ENCODE measurements at regions not wholly inside any gene's neighbourhood (a gene's known extent, or its start where the extent isn't known, plus 50 kb on each side); places are given as distances from the start of the nearest gene placed in this dataset.

- no peak for DNase-seq
These were observed 240.2 kb upstream of the BRINP1 start for GRCh38 chr9:119609277-119609971.

GRCh38 chr9:119601632-119602031 is 232.4 kb upstream of the BRINP1 start:
- DNase-seq = no peak

- no peak for DNase-seq
These were observed 228.3 kb upstream of the BRINP1 start for GRCh38 chr9:119597499-119597898.

- DNase-seq = no peak
These were observed 227.5 kb upstream of the BRINP1 start for GRCh38 chr9:119596703-119597102.

- peak in 1 of 2 experiments; percentile 28 for DNase-seq
These were observed 219.9 kb upstream of the BRINP1 start for GRCh38 chr9:119588874-119589744.

GRCh38 chr9:119577881-119578280 is 208.6 kb upstream of the BRINP1 start:
- DNase-seq = no peak

- no peak for DNase-seq
These were observed 190.8 kb upstream of the BRINP1 start for GRCh38 chr9:119559986-119560385.

GRCh38 chr9:119559056-119559455 is 189.8 kb upstream of the BRINP1 start:
- DNase-seq = no peak

- DNase-seq = peak; percentile 82 to 88
These were observed 187.1 kb upstream of the BRINP1 start for GRCh38 chr9:119556129-119556875.

- no peak for DNase-seq
These were observed 175.3 kb upstream of the BRINP1 start for GRCh38 chr9:119544492-119544891.

GRCh38 chr9:119537138-119537537 is 167.9 kb upstream of the BRINP1 start:
- DNase-seq = no peak

- no peak for DNase-seq
These were observed 164.3 kb upstream of the BRINP1 start for GRCh38 chr9:119533504-119533903.

GRCh38 chr9:119526698-119527097 is 157.5 kb upstream of the BRINP1 start:
- DNase-seq = no peak

- DNase-seq = no peak
These were observed 154.3 kb upstream of the BRINP1 start for GRCh38 chr9:119523508-119523907.

- DNase-seq = no peak
These were observed 153.1 kb upstream of the BRINP1 start for GRCh38 chr9:119522381-119522780.

- DNase-seq = no peak
These were observed 140.2 kb upstream of the BRINP1 start for GRCh38 chr9:119509291-119509905.

- DNase-seq = no peak
These were observed 132.1 kb upstream of the BRINP1 start for GRCh38 chr9:119501374-119501773.

GRCh38 chr9:119500072-119500771 is 131.0 kb upstream of the BRINP1 start:
- no peak for DNase-seq

- DNase-seq = no peak
These were observed 118.0 kb upstream of the BRINP1 start for GRCh38 chr9:119487118-119487827.

GRCh38 chr9:119483153-119483552 is 113.9 kb upstream of the BRINP1 start:
- DNase-seq = no peak

GRCh38 chr9:119477197-119477596 is 108.0 kb upstream of the BRINP1 start:
- DNase-seq = no peak

- DNase-seq = no peak
These were observed 88.8 kb upstream of the BRINP1 start for GRCh38 chr9:119458068-119458467.

Measured in NCI-H2081 (cell line).